Lower leg skin (tissue), 4 donors: ENCODE measurements at regions not wholly inside any gene's neighbourhood (a gene's known extent, or its start where the extent isn't known, plus 50 kb on each side); places are given as distances from the start of the nearest gene placed in this dataset.
"Not testable (repeated sequence)": the region's sequence is repeated elsewhere in the genome, so short reads cannot be mapped to it uniquely, and the experiment has no call there.

Source experiments
- DNase-seq, 2 donors: peaks; one replicate each; pipeline ENCODE4 v3.0.0-alpha.2; 2019; ENCODE audit warnings: low spot score in 2 of 2
- H3K4me3 ChIP-seq: fragments of 200-600 bp; sonication (generic); 2 replicates; pipeline ENCODE4 v1.5.1; 2017; ENCODE audit warnings: mild to moderate bottlenecking, low read depth; ENCODE audit not compliant: poor library complexity, severe bottlenecking
- POLR2A ChIP-seq, 2 donors: fragments of 450-650 bp; IDR thresholded peaks; one replicate each; pipeline ENCODE4 v1.6.1; 2016 to 2017; ENCODE audit warnings: antibody characterized with exemption in 2 of 2, mild to moderate bottlenecking in 1 of 2, moderate library complexity in 1 of 2
- WGBS, 2 donors: methylation state at CpG; one replicate each; pipeline ENCODE4 v1.1.5; 2018; 5-methylcytosine and 5-hydroxymethylcytosine counted together
- intact Hi-C: fragments of 100-400 bp; cut with DNase I; formaldehyde crosslinking; loops from one replicate; pipeline ENCODE4 v1.15.0; 2023; ENCODE audit warnings: low total_unique reads
- TF ChIP-seq, protein P1 (sequence below), 3 donors: fragments of 450-650 bp; IDR thresholded peaks; one replicate each; pipeline ENCODE4 v1.5.1; 2016; ENCODE audit warnings: antibody characterized with exemption in 3 of 3, mild to moderate bottlenecking in 3 of 3, moderate library complexity in 2 of 3

DNA sequence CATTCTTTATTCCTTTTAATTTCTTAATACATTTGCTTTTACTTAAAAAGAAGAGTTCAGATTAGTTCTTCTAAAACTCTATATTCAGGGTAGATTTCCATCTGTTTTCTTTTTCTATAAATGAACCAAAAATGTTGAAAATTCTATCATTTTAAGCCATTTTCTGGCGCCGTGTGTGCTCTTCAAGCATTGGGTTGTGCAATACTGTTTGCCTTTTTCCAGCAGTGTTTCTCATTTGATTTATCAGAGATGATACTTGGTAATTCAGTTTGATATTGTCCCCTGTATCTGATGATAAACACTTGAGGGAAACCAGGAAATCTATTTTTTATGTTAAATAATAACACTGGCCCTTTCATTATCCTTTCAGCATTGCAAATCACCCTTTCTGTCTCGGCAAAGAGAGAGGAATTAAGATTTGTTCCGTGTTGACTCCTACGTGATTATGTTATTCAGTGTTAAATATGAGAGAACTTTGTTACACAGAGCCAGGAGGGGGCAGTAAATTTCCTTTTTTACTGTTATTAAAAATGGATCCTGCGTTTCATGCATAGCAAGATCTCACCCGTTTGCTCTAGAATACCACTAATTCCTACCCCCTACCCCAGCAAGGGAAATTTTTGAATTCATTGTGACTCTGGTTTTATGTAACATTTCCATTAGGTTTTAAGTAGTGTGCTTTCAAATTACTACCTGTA is 606.9 kb upstream of the RBFOX1 start:
- WGBS, 2 donors, result 26 to 35% methylated on average over 7 of the region's 7 CpGs
- intact Hi-C loops, result no loop called here
- no peak for DNase-seq

DNA sequence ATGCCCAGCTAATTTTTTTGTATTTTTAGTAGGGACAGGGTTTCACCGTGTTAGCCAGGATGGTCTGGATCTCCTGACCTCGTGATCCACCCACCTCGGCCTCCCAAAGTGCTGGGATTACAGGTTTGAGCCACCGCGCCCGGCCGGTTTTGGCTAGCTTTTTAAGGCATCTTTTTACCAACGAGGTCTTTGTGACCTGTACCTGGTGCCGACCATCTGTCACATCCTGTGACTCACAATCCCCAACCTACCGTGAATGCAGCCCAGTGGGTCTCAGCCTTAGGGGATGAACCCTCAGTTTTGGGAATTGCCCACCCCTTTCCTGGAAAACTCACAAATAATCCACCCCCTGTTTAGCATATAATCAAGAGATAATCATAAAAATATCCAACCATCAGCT is 607.4 kb upstream of the RBFOX1 start:
- H3K4me3 ChIP-seq, intact Hi-C loops, DNase-seq: not testable (repeated sequence)
- 83 to 91% methylated on average over 10 of the region's 10 CpGs for WGBS, 2 donors

More for the DNA sequence above, 606.9 kb upstream of the RBFOX1 start:
- H3K4me3 ChIP-seq, result no peak overlapping the region
- TF ChIP-seq, protein P1, sequence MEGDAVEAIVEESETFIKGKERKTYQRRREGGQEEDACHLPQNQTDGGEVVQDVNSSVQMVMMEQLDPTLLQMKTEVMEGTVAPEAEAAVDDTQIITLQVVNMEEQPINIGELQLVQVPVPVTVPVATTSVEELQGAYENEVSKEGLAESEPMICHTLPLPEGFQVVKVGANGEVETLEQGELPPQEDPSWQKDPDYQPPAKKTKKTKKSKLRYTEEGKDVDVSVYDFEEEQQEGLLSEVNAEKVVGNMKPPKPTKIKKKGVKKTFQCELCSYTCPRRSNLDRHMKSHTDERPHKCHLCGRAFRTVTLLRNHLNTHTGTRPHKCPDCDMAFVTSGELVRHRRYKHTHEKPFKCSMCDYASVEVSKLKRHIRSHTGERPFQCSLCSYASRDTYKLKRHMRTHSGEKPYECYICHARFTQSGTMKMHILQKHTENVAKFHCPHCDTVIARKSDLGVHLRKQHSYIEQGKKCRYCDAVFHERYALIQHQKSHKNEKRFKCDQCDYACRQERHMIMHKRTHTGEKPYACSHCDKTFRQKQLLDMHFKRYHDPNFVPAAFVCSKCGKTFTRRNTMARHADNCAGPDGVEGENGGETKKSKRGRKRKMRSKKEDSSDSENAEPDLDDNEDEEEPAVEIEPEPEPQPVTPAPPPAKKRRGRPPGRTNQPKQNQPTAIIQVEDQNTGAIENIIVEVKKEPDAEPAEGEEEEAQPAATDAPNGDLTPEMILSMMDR (IDR thresholded peaks at IDR 0.05), result no peak
- TF ChIP-seq POLR2A (IDR thresholded peaks at IDR 0.05), result no peak

DNA sequence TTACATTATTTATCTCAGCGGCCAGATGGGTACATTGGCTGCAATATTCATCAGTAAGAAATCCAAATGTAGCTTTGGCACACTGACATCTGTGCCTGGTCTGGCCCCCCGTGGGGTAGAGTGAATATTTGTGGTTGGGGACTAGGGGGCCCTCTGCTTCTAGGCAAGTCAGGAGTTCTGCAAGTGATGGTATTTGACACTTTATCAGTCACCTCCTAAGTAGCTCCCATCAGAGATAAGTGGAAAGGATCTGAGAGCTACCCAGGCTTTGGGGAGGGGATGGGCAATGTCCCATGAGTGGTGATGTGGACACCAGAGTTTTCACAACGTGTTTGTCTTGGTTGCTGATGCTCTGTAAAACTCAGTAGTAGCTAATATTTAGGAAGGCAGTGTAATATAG is 609.9 kb upstream of the RBFOX1 start:
- WGBS, 2 donors, result 55 to 66% methylated on average over 3 of the region's 3 CpGs
- no peak overlapping the region for H3K4me3 ChIP-seq
- intact Hi-C loops, result no loop called here
- DNase-seq, result no peak
- no peak for TF ChIP-seq POLR2A (IDR thresholded peaks at IDR 0.05)

DNA sequence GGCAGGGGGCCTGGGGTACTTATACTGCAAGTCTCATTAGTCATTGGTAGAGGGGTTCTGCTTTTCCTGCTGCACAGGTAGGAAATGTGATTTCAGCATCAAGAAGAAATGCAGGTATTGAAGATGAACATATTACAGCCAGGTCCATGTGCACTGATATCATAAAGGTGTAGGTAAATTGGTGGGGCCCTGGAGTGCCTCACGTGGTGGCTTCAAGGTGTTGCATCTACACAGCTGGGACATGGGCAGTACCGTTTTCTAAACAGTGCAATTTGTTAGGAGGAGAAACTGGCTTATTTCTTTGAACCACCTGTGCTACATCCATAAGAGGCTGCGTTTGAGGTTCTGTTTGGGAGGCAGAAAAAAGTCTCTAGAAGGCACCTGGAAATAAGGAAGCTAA is 618.1 kb upstream of the RBFOX1 start:
- H3K4me3 ChIP-seq, result no peak overlapping the region
- DNase-seq, result no peak
- no peak for TF ChIP-seq POLR2A (IDR thresholded peaks at IDR 0.05)
- TF ChIP-seq, protein P1 (IDR thresholded peaks at IDR 0.05), result no peak
- intact Hi-C loops, result no loop called here
- WGBS, 2 donors, result 50 to 54% methylated on average over 3 of the region's 3 CpGs

DNA sequence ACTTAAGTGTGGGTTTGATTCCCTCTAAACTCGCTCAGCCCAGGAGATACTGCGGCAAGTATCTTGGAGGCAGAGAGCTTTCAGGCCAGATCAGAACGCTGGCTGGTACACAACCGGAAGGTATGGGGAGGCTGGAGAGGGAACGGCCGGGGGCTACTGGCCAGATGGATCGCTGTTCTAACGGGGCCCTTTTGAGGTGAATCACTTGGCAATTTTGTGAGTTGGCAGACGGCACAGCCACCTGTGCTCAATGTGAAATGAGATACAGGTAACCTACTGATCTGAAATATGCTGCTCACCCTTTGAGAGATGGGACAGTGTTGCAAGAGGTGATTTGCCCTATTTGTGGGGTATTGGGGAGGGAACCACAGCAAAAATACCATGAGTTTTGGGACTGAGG is 622.9 kb upstream of the RBFOX1 start:
- TF ChIP-seq POLR2A (IDR thresholded peaks at IDR 0.05), result no peak
- TF ChIP-seq, protein P1 (IDR thresholded peaks at IDR 0.05), result no peak
- WGBS, 2 donors, result 56 to 78% methylated on average over 9 of the region's 9 CpGs
- no peak overlapping the region for H3K4me3 ChIP-seq
- no peak for DNase-seq
- intact Hi-C loops, result no loop called here

DNA sequence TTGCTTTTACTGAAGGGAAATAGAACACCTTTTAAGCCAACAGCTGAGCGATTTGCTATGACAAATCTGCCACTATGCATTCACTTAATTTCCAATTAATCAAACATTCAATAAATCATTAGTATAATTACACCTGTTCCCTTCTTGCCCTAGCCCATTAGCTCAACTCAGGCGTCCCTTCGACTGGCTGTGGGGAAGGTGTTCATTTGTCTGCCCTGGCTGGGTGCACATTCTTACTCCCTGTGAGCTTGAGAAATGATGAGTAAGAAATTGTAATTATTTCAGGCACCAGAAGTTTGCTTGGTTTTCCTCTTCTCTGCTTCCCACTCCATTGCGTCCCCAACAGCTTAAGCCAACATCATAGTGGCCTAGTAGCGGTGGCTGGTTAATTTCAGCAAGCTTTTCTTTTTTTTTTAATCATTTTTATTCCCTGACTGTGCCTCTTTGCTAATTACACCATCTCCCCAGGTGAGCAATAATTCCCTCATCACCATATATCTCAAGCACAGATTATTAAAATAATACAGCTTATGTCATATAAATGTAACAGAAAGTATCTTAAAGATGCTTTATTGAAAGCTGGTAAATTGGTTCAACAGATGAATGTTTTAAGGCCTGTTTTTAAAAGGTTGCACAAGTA is 623.9 kb upstream of the RBFOX1 start:
- DNase-seq, result no peak
- 86 to 87% methylated on average over 5 of the region's 5 CpGs for WGBS, 2 donors
- no peak overlapping the region for H3K4me3 ChIP-seq
- no peak for TF ChIP-seq POLR2A (IDR thresholded peaks at IDR 0.05)
- TF ChIP-seq, protein P1 (IDR thresholded peaks at IDR 0.05), result no peak
- intact Hi-C loops, result no loop called here
